GM12872 (cell line): ENCODE measurements at regions not wholly inside any gene's neighbourhood (a gene's known extent, or its start where the extent isn't known, plus 50 kb on each side); places are given as distances from the start of the nearest gene placed in this dataset.

ENCODE experiments used
- CTCF ChIP-seq: IDR thresholded peaks from 3 replicates; pipeline ENCODE4 v1.5.1; 2011; ENCODE audit warnings: low read depth, mild to moderate bottlenecking, low read length, moderate library complexity; ENCODE audit not compliant: insufficient read depth

GRCh38 chr14:85188836-85189235, 341.1 kb upstream of the FLRT2 start:
- no peak for TF ChIP-seq CTCF

- no peak for TF ChIP-seq CTCF
Measured at GRCh38 chr14:85190251-85190650, 339.7 kb upstream of the FLRT2 start.

GRCh38 chr14:85191986-85192385, 338.0 kb upstream of the FLRT2 start:
- TF ChIP-seq CTCF = no peak

- TF ChIP-seq CTCF = peak; percentile 29; the same call in 2 of the 3 replicates
Measured at GRCh38 chr14:85195872-85196477, 334.0 kb upstream of the FLRT2 start.

- no peak for TF ChIP-seq CTCF
Measured at GRCh38 chr14:85198001-85198400, 331.9 kb upstream of the FLRT2 start.

GRCh38 chr14:85205875-85206274, 324.1 kb upstream of the FLRT2 start:
- no peak for TF ChIP-seq CTCF

GRCh38 chr14:85214471-85214870, 315.5 kb upstream of the FLRT2 start:
- TF ChIP-seq CTCF = no peak
